NCI-H460 (cell line): ENCODE measurements at regions not wholly inside any gene's neighbourhood (a gene's known extent, or its start where the extent isn't known, plus 50 kb on each side); places are given as distances from the start of the nearest gene placed in this dataset.

Source experiments
- DNase-seq: peaks from one replicate; pipeline ENCODE4 v3.0.0-alpha.2; 2016; ENCODE audit warnings: low read depth; ENCODE audit errors: extremely low read depth

GRCh38 chr12:77578466-77579220, 252.1 kb upstream of the NAV3 start:
- DNase-seq: no peak

DNA sequence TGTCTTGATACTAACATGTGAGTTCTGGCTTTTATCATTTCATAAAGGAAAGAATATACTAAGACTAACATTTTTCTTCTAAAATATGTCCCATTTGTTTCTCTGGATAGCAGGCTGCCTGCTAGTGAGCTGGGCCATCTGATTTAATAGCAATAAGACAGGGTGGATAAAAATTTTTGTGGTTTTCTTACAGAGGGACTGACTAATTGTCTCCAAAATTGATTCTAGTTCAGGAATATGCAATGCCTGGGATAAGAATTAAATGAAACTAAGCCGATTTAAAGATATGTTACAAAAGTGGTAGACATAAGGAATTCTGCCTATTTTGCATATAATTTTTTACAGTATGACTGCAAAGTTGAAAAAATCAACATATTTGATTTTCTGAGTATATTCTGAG, 252.9 kb upstream of the NAV3 start:
- DNase-seq: no peak

- DNase-seq: no peak
These were observed 255.2 kb upstream of the NAV3 start for GRCh38 chr12:77575376-77575919.

DNA sequence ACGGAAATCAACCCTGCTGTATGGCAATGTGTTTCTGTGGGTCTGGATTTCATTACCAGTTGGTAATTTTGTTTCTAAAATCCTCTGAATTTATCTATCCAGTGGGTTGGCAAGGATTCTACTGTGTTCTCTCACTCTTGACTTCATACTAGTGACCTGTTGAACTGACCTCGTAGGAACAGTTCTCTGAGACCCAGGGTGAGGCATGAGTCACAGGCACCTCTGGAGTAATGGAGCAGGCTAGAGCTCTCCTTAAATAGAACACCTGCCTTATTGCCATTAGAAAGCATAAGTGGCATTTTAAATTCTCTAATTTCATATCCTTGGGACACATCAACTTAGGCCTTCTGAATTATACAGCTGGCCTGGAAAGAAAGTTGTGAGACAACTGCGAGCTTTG, 258.3 kb upstream of the NAV3 start:
- no peak for DNase-seq

- no peak for DNase-seq
These were observed 258.9 kb upstream of the NAV3 start for GRCh38 chr12:77571768-77572167.

- no peak for DNase-seq
These were observed 259.6 kb upstream of the NAV3 start for GRCh38 chr12:77571127-77571526.

GRCh38 chr12:77569876-77570275, 260.8 kb upstream of the NAV3 start:
- DNase-seq: no peak

DNA sequence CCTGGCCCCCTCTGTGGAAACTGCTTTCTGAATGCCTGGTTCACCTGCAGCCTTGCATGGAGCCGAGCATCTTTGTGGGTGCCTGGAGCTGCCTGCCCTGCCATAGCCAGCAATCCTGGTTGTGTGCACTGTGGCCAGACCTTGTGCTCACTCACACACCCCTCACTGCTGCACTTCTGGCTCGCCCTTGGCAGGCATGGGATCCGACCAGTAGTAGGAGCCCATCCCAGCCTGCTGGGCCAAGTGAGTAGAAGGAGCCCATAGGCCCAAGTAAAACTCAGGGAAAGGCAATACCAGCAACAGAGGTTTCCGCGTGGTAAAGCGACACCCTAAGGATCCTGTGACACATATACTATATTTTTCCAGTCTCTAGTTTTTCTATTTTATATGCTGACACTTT, 270.0 kb upstream of the NAV3 start:
- no peak for DNase-seq

GRCh38 chr12:77559400-77560074, 271.2 kb upstream of the NAV3 start:
- DNase-seq: no peak

GRCh38 chr12:77555074-77555473, 275.6 kb upstream of the NAV3 start:
- DNase-seq: no peak

DNA sequence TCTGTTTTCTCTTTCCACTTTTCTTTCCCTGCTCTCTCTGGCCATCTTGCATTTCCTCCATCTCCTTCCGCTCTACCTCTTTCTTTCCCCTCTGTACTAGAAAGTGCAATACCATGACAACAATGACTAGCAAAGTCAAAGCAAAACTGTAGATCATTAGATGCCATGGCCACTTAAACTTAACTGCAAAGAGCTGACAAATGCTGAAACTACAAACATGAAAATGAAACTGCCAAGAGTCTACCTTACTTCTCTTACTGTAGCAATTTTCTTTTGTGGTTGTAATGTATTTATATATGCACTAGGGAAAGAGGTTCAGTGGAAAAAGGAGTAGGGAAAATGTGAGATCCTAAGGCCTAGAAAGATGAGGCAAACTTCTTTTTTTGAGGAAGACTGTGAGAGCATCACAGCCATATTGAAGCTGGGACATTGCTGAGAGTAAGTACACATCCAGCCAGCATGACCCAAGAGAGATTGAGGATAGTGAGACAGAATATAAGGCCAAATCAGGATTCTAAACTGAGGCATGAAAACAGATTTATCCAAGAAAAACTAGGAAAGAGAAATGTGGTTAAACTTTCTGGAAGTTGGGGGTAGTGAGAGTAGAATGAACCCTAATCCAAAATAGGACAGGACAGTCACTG, 276.6 kb upstream of the NAV3 start:
- no peak for DNase-seq

- DNase-seq: no peak
These were observed 281.1 kb upstream of the NAV3 start for GRCh38 chr12:77549383-77550128.

GRCh38 chr12:77548797-77549196, 281.9 kb upstream of the NAV3 start:
- no peak for DNase-seq

GRCh38 chr12:77540097-77540496, 290.6 kb upstream of the NAV3 start:
- no peak for DNase-seq

GRCh38 chr12:77537663-77538062, 293.0 kb upstream of the NAV3 start:
- DNase-seq: peak; percentile 1

GRCh38 chr12:77535734-77536133, 295.0 kb upstream of the NAV3 start:
- no peak for DNase-seq

- DNase-seq: no peak
These were observed 298.8 kb upstream of the NAV3 start for GRCh38 chr12:77531912-77532311.

- DNase-seq: no peak
These were observed 308.4 kb upstream of the NAV3 start for GRCh38 chr12:77522247-77522646.

- no peak for DNase-seq
These were observed 309.1 kb upstream of the NAV3 start for GRCh38 chr12:77521508-77522115.

DNA sequence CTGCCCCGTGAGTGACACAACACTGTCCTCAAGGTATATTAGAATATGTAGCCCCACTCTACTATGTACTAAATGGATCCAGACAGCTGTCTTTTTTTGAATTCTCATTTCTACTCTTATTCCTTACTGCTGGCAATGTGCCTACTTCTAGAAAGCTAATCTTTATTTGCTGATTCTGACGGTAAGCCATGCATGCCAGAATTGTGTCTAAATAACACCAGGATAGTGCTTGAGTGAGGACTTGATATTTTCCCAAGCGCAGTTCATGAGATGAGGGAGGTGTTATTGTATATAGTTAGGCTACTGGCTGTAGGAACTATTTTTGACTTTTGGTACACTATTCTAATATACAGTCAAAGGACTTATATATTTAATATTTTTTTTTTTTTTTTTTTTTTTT, 316.2 kb upstream of the NAV3 start:
- DNase-seq: no peak

- DNase-seq: no peak
These were observed 319.7 kb upstream of the NAV3 start for GRCh38 chr12:77510985-77511384.
